ENCODE measurements at regions not wholly inside any gene's neighbourhood (a gene's known extent, or its start where the extent isn't known, plus 50 kb on each side); places are given as distances from the start of the nearest gene placed in this dataset.

GRCh38 chr5:9892696-9893095 lies 262.5 kb upstream of the TAS2R1 start:
- no peak for TF ChIP-seq EZH2 (IDR thresholded peaks at IDR 0.05; ENCODE audit: insufficient read depth, poor library complexity, severe bottlenecking)
- TF ChIP-seq EZH2phosphoT487 (IDR thresholded peaks at IDR 0.05; ENCODE audit: insufficient read depth, low read depth), result no peak

Measured in GM23248 (cell line).